SU-DHL-6 (cell line): ENCODE measurements at regions not wholly inside any gene's neighbourhood (a gene's known extent, or its start where the extent isn't known, plus 50 kb on each side); places are given as distances from the start of the nearest gene placed in this dataset.

Source experiments
- H2AFZ ChIP-seq: fragments of 200-600 bp; sonication (generic); 2 replicates; pipeline ENCODE4 v1.6.1; 2014; ENCODE audit warnings: low read depth, mild to moderate bottlenecking, moderate library complexity, mixed read lengths, antibody characterized with exemption, low read length; ENCODE audit not compliant: severe bottlenecking
- H3F3A ChIP-seq: fragments of 200-600 bp; shearing (Covaris generic); 2 replicates; pipeline ENCODE4 v1.6.0; 2016; ENCODE audit warnings: antibody characterized with exemption, mild to moderate bottlenecking; ENCODE audit not compliant: insufficient read depth
- H3K27ac ChIP-seq: fragments of 200-600 bp; sonication (generic); 2 replicates; pipeline ENCODE4 v1.5.1; 2016; ENCODE audit warnings: low read depth, mild to moderate bottlenecking, low read length, moderate library complexity, mixed read lengths
- H3K27me3 ChIP-seq: fragments of 200-600 bp; sonication (generic), shearing (Covaris generic); 2 replicates; pipeline ENCODE4 v1.6.0; 2014; ENCODE audit warnings: mild to moderate bottlenecking, low read length
- H3K36me3 ChIP-seq: fragments of 200-600 bp; sonication (generic); 2 replicates; pipeline ENCODE4 v1.6.1; 2014; ENCODE audit warnings: mild to moderate bottlenecking, low read length, mixed read lengths
- H3K4me2 ChIP-seq: fragments of 300-600, 200-600 bp; shearing (Covaris generic), sonication (generic); 2 replicates; pipeline ENCODE4 v1.6.0; 2014; ENCODE audit warnings: low read length, low read depth, mild to moderate bottlenecking; ENCODE audit not compliant: poor library complexity, severe bottlenecking
- H3K4me3 ChIP-seq: fragments of 200-600 bp; sonication (generic); 2 replicates; pipeline ENCODE4 v1.5.1; 2014; ENCODE audit warnings: antibody characterized with exemption, low read length, mild to moderate bottlenecking, mixed read lengths; ENCODE audit not compliant: insufficient read depth, poor library complexity, severe bottlenecking
- H3K79me2 ChIP-seq: fragments of 200-600 bp; sonication (generic); 2 replicates; pipeline ENCODE4 v1.6.1; 2014; ENCODE audit warnings: mild to moderate bottlenecking, low read length, moderate library complexity; ENCODE audit not compliant: insufficient read depth
- H3K9ac ChIP-seq: fragments of 200-600 bp; sonication (generic); 2 replicates; pipeline ENCODE4 v1.7.0; 2014; ENCODE audit warnings: mild to moderate bottlenecking, low read length
- H3K9me2 ChIP-seq: fragments of 200-600 bp; sonication (generic); replicated peaks from 2 replicates; pipeline ENCODE4 v1.6.1; 2014; ENCODE audit warnings: low read length; ENCODE audit not compliant: insufficient read depth
- H3K9me3 ChIP-seq: fragments of 200-600 bp; sonication (generic); 2 replicates; pipeline ENCODE4 v1.6.1; 2014; ENCODE audit warnings: low read length, mixed read lengths; ENCODE audit not compliant: insufficient read depth
- H4K20me1 ChIP-seq: fragments of 200-600 bp; sonication (generic); 2 replicates; pipeline ENCODE4 v1.6.1; 2014; ENCODE audit warnings: low read depth, mild to moderate bottlenecking, antibody characterized with exemption, low read length, moderate library complexity, mixed read lengths
- EZH2phosphoT487 ChIP-seq: fragments of 200-600 bp; sonication (generic), shearing (Covaris generic); conservative IDR thresholded peaks from 2 replicates; pipeline ENCODE4 v1.6.1; 2018; ENCODE audit warnings: mild to moderate bottlenecking, antibody characterized with exemption, low read length, moderate library complexity, mixed read lengths
- TF ChIP-seq, protein P1 (sequence below): fragments of 200-600 bp; sonication (generic); IDR thresholded peaks from one replicate; pipeline ENCODE4 v1.5.1; 2017; ENCODE audit warnings: antibody characterized with exemption, mild to moderate bottlenecking, low read length, moderate library complexity; ENCODE audit not compliant: insufficient read depth, poor library complexity, severe bottlenecking

DNA sequence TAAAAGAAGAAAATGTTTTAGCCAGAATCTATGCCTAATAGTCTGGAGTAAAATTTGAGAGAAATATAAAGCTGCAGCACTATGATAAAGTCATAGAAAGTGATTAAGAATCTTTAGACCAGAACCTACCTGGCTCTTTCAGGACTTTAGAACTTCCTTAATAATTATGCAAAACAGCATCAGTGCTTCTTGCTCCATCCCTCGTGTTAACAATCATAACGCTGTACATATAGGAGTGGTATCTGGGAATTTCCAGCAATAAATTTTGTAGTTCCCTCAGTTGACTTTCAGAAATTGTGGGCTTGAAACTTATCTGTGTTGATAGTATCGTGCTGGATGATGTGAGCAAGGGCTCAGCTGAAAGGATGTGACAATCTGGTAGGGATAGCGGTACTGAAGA is 102.1 kb upstream of the RASGEF1B start:
- Histone ChIP-seq H4K20me1 (no peaks in the 10 kb centered on the region), H3K79me2 (no peaks in the 10 kb centered on the region), H2AFZ (no peak overlapping the region), H3F3A (no peaks in the 10 kb centered on the region), H3K4me3 (no peak overlapping the region), H3K9me3 (no peaks in the 10 kb centered on the region), H3K36me3 (no peaks in the 10 kb centered on the region), H3K27me3 (no peaks in the 10 kb centered on the region), H3K9ac (no peak overlapping the region), H3K4me2 (no peak overlapping the region), H3K27ac (no peak overlapping the region), H3K9me2 (no peaks in the 10 kb centered on the region)
- TF ChIP-seq, protein P1, sequence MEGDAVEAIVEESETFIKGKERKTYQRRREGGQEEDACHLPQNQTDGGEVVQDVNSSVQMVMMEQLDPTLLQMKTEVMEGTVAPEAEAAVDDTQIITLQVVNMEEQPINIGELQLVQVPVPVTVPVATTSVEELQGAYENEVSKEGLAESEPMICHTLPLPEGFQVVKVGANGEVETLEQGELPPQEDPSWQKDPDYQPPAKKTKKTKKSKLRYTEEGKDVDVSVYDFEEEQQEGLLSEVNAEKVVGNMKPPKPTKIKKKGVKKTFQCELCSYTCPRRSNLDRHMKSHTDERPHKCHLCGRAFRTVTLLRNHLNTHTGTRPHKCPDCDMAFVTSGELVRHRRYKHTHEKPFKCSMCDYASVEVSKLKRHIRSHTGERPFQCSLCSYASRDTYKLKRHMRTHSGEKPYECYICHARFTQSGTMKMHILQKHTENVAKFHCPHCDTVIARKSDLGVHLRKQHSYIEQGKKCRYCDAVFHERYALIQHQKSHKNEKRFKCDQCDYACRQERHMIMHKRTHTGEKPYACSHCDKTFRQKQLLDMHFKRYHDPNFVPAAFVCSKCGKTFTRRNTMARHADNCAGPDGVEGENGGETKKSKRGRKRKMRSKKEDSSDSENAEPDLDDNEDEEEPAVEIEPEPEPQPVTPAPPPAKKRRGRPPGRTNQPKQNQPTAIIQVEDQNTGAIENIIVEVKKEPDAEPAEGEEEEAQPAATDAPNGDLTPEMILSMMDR = no peak
- TF ChIP-seq EZH2phosphoT487 = no peak

DNA sequence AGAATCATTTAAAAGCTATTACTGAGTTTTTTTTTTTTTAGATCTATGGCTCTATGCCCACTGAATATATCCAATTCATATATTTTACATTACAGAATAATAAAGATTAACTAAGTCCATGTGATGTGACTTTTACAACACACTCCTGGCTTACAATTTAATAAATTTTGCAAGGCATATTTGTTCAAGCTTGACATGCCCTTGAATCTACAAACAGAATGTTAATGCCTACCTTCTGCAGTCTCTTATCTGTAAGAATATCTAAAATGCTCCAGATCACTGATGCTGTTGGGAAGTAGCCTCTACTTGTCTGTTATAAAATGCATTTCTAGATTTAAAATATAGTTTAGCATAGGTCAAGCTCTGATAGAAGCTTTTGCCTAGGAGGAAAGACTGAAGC is 100.7 kb upstream of the RASGEF1B start:
- Histone ChIP-seq H3K9ac (no peak overlapping the region), H3K27ac (no peak overlapping the region), H3K36me3 (no peaks in the 10 kb centered on the region), H3K4me3 (no peak overlapping the region), H2AFZ (no peak overlapping the region), H4K20me1 (no peaks in the 10 kb centered on the region), H3K4me2 (no peak overlapping the region), H3K9me3 (no peaks in the 10 kb centered on the region), H3F3A (no peaks in the 10 kb centered on the region), H3K27me3 (no peaks in the 10 kb centered on the region), H3K9me2 (no peaks in the 10 kb centered on the region), H3K79me2 (no peaks in the 10 kb centered on the region)
- no peak for TF ChIP-seq EZH2phosphoT487

DNA sequence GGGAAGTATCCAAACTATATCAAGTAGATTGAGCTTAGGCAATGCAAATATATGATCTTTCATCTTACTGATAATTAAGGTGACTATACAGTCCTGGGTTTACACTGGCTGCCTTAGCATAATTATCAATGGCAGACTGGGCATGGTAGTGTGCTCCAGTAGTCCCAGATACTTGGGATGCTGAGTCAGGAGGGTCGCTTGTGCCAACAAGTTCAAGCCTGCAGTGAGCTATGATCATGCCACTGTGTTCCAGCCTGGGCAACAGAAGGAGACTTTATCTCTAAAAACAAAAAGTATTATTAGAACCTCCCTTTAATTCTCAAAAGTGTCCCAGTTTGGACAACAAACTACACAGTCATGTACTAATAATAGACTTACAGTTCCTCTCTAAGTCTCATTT is 99.4 kb upstream of the RASGEF1B start:
- Histone ChIP-seq H3K27me3 (no peaks in the 10 kb centered on the region), H3K9me3 (no peaks in the 10 kb centered on the region), H3K36me3 (no peaks in the 10 kb centered on the region), H3K79me2 (no peaks in the 10 kb centered on the region), H2AFZ (no peak overlapping the region), H3K27ac (no peak overlapping the region), H3F3A (peaks cover 5% of the 10 kb centered on the region), H4K20me1 (no peaks in the 10 kb centered on the region), H3K9ac (no peak overlapping the region), H3K4me2 (no peak overlapping the region), H3K9me2 (no peaks in the 10 kb centered on the region), H3K4me3 (no peak overlapping the region)
- TF ChIP-seq EZH2phosphoT487 = no peak
- TF ChIP-seq, protein P1 = no peak

DNA sequence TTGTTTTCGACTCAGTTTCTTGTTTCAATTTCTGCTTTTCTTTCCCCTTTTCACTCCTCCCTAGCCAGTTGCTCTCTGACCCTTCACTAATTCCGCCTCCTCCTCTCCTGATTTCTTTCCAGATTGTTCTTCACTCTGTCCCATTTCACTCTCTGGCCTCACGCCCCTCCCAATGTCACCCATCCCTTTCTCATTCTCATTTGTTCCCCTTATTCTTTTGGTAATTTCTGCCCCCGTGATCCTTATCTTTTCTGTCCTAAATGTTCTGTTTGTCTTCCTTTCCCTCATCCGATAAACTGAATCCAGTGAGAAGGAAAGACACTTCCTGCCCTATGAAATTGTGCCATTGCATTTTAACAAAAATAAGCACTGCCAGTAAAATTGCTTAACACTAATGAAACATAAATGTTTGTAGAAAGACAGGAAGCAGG is 94.5 kb upstream of the RASGEF1B start:
- Histone ChIP-seq H3F3A (peaks cover 31% of the 10 kb centered on the region), H3K27ac (peak overlapping the region; percentile 98), H2AFZ (peak overlapping the region; percentile 77)

More for the DNA sequence above, 94.5 kb upstream of the RASGEF1B start:
- Histone ChIP-seq H3K79me2 (no peaks in the 10 kb centered on the region), H3K9me2 (no peaks in the 10 kb centered on the region), H4K20me1 (no peaks in the 10 kb centered on the region), H3K4me3 (peak overlapping the region; percentile 46), H3K9ac (peak overlapping the region; percentile 55), H3K27me3 (no peaks in the 10 kb centered on the region), H3K4me2 (peak overlapping the region; percentile 83), H3K36me3 (no peaks in the 10 kb centered on the region), H3K9me3 (no peaks in the 10 kb centered on the region)
- TF ChIP-seq, protein P1 = no peak
- TF ChIP-seq EZH2phosphoT487 = no peak
